ENCODE measurements at regions not wholly inside any gene's neighbourhood (a gene's known extent, or its start where the extent isn't known, plus 50 kb on each side); places are given as distances from the start of the nearest gene placed in this dataset.

- no peak for DNase-seq
Measured at GRCh38 chr1:22362626-22363402, 88.8 kb upstream of the ZBTB40 start.

DNA sequence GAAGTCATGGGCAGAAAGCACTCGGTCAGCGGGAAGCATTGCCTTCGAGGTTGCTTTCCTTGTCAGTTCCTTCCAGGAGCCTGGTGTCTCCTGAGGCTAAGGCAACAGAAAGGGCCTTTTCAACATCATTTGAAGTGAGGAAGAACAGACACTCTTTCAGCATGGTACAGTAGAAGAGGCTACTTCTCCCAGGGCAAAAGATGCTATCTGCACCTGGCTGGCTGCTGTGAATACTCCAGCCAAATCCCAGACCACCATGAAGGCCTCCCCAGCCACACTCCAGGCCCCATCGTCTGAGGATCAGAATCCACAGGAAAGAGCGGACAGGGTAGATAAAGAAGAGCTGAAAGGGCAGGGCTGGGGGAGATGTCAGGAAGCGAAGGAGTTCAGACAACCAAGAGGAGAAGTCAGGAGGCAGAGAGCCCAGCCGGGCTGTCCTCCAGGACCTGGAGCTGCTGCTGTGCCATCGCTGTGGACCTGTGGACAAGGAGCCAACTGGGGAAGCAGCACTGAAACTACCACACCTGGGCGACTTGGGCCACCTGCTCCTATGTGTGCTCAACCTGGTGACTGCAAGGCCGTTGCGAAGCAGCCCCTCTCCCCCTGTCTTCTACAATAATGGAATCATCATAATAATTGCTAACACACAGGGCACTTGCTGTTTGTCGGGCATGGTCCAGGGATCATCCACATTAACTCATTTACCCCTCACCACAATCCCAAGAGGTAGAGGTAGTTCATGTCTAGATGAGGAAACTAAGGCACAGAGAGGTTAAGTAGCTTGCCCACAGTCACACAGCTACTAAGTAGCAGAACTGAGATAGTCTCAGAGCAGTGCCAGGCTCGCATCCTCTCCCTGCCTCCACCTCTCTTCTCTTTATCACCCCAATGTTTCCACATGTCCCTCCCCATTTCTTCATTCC is 88.0 kb upstream of the ZBTB40 start:
- DNase-seq = no peak

DNA sequence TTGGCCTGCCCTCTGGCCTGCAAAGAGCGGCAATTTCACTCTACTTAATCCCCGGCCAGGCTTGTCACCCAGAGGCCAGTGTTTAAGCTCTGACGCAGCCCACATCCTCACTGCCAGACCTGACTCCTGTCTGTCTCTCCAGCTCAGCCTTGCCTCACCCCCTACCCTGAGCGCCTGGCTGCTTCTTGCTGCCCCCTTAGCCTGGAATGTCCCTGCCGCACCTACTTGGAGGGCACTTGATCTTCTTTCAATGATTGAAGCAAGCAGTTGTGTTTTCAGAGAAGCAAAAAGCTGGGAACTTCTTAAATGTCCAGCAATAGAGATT is 87.4 kb upstream of the ZBTB40 start:
- DNase-seq = no peak

DNA sequence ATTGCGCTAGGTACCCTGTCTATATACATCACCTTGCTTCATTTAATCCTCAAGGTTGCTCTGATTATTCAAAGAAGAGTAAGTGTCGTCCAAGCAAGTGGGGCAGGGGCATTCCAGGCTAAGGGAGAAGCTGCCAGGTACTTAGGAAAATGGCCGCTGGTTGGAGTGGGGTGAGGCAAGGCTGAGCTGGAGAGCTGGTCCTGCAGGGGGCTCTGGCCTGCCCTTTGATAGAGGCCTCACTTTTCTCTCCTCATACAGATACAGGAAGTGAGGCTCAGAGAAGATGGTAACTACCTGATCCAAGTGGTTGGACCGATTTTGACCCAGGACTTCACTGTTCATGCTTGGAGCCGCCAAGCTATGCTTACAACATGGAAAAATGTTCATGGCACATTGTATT is 86.9 kb upstream of the ZBTB40 start:
- no peak for DNase-seq

GRCh38 chr1:22365331-22366295 is 86.0 kb upstream of the ZBTB40 start:
- no peak for DNase-seq

- no peak for DNase-seq
Measured at GRCh38 chr1:22366346-22366745, 85.3 kb upstream of the ZBTB40 start.

DNA sequence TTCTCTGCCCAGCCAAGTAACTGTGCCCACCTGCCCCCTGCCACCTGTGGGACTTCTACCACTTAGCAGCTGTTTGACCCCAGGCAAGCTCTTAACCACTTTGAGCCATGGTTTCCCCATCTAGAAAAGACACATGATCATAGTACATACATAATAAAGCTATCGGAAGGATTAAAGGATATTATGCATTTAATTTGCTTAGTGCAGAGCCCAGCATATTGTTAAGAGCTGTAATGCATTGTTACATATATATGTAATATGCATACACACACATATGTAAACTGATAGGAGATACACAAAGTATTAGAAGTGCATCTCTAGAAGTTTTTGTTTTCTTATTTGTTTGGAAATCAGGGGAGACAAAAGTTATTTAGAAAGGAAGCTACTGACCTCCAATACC is 83.5 kb upstream of the ZBTB40 start:
- DNase-seq = no peak

DNA sequence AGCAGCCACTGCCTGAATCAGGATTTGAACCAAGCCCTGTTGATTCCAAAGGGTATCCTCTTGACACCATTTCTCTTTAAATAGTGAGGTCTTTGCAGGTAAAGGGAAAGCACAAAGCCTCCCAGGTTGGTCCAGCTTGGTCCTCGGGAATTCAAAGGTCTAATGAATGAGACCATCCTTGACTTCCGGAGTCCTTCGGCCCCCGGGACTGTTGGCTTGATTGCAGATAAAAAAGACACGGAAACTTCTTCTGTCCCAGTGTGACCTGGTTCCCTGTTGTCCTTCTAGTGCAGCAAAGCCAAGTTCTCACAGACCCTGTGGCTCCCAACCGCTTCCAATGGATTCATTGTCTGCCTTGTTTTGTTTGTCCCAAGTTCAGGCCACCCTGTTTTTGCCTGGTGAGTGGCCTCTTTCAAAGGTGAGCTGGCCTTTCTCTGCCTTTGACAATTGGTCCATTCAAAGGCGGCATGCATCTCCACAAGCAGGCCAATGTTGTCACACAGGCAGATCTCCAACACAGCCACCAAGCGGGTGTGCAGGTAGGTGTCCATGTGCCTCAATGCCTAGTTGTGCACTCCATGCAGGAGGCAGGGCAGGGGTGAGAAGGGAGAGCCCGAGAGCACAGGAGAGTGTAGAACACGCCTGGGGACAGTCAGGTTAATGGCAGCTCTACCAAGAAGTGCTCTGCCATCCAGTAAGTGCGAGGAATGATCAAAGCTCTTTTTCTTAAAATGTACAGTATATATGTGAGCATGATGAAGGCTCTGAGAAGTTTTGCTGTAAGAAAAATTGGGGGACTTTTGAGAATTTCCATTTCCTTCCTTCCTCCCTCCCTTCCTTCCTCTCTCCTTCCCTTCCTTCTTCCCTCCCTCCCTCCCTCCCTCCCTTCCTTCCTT is 82.1 kb upstream of the ZBTB40 start:
- no peak for DNase-seq

DNA sequence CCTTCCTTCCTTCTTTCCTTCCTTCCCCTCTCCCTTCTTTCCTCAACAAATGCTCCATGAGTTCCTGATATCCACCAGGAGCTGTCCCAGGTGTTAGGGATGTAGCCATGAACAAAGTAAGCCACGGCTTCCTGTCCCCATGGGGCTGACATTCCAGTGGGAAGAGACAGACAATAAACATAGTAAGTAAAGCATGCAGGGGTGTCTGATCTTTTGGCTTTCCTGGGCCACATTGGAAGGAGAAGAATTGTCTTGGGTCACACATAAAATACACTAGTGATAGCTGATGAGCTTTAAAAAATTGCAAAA is 81.5 kb upstream of the ZBTB40 start:
- DNase-seq = no peak

- no peak for DNase-seq
Measured at GRCh38 chr1:22371408-22371807, 80.2 kb upstream of the ZBTB40 start.

- no peak for DNase-seq
Measured at GRCh38 chr1:22373252-22373651, 78.4 kb upstream of the ZBTB40 start.

DNA sequence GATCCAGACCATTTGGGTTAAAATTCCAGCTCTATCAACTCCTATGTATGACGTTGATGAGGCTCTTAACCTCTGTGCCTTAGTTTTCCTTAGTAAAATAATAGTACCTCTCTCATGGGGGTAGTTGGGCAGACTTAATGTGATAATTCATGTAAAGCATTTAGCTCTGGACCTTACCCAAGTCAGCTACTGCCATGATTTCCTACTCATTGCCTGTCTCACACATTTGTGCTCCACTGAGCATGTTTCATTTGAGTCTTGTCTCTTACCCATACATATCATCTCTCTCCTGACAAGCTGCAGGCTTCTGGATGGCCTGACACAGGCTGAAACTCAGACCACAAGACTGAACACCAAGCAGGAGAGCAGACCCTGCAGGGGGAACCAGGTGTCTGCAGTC is 77.7 kb upstream of the ZBTB40 start:
- no peak for DNase-seq

DNA sequence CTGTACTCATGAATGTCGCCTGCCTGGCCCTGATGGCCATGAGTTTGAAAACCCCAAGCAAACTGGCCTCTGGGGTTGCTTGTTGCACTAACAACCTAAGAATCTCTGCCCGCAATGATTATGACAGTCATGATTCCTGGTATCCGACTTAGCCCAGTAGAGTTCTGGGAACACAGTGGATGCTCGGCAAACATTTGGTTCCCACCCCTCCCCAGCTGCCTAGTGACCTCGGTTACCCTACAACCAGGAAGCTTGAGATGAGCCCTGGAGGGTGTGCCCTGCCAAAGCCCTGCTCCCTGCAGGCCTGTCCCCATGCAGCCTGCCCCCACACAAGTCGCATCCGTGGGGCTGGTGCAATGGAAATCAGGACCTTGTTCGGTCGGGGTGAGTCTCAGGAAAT is 76.0 kb upstream of the ZBTB40 start:
- no peak for DNase-seq

DNA sequence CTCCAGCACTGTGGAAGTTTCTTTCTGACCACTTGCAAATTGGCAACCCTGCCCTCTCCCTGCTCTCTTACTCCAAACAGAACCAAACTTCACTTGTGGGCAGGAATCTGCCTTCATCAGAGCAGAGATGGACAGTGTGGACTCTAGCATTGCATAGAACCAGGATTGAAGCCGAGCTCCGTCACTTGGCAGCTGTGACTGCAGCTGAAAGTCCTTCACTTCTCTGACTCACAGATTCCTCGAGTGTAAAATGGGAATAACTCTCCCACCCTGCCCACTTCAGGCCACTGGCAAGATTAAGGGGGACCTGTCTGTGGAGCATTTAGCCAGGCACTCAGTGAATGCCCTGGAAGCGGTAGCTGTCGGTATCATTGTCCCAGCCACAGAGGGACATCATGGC is 75.7 kb upstream of the ZBTB40 start:
- no peak for DNase-seq

- DNase-seq = no peak
Measured at GRCh38 chr1:22376546-22376945, 75.1 kb upstream of the ZBTB40 start.

DNA sequence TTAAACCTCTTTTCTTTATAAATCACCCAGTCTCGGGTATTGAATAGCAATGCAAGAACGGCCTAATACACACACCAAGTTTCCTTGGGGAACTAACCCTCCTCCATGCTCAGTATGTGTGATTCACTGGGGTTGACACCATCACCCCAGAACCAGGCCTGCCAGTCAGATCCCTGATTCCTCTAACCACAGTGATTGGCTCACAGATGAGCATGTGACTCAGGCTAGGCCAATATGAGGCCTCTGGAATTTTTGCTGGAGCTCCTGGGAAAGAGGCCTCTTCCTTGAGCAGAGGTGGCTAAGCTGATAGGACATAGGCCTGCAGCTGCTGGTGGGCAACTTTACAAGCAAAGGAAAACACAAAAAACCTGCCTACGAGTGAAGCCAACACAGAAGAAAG is 74.7 kb upstream of the ZBTB40 start:
- DNase-seq = no peak

DNA sequence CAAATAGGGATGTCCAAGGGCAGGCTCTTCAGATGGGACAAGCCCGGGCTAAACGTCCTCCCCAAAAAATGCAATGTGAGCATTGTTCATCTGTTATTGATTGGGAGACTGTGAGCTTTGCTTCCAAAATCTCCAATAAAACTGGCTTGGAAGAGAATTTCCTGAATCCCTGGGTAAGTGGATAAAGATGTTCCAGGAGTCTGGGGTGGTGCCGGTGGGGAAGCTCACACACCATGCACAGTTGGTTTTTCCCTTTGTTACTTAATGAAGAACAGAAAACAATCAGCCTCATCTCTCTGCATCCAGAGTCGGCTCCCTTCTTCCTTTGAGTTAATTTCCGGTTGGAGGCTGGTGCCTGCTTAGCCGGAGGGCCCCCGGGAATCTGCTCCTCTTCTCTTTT is 72.1 kb upstream of the ZBTB40 start:
- DNase-seq = no peak

GRCh38 chr1:22380024-22380785 is 71.4 kb upstream of the ZBTB40 start:
- DNase-seq = no peak

DNA sequence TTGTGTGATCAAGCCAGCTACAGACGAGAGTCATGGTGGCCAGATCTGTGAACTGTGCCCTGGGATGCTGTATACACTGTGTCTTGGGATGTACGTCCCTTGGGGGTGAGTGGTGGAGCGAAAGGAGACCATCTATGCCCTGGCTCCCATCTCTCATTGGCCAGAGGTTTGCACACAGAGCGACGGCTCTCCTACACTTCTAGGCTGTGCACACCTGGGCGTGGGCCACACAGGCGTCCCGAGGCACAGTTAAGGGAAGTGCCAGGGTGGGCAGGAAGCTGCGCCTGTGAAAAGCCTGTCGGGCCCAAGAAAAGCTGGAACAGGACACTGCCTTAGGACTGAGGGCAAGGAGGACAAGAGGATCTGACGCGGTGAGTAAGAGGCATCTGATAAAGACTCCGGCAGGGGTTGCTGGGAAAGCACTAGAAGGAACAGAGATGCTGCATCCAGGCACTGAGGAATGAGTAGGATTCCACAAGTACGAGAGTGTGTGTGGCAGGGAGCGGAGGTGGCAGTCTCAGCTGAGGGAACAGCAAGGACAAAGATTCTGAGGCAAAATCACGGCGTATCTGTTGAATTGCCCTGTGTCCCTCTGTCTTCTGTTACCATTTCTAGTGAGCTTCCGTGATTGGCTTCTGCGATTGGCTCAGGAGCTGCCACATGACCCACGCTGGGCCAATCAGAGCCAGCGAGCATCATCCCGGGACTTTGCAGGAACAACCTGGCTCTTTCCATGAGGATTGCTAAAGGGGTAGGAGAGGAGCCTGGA is 67.9 kb upstream of the ZBTB40 start:
- DNase-seq = no peak

- DNase-seq = no peak
Measured at GRCh38 chr1:22385537-22385936, 66.1 kb upstream of the ZBTB40 start.

- DNase-seq = no peak
Measured at GRCh38 chr1:22386774-22387173, 64.9 kb upstream of the ZBTB40 start.
